Activated effector memory CD4-positive, alpha-beta T cell treated with anti-CD3 and anti-CD28 coated beads, Interleukin-2, amount 50 U/mL, for 16 hours (primary cell): ENCODE measurements at regions not wholly inside any gene's neighbourhood (a gene's known extent, or its start where the extent isn't known, plus 50 kb on each side); places are given as distances from the start of the nearest gene placed in this dataset.
"Not testable (repeated sequence)": the region's sequence is repeated elsewhere in the genome, so short reads cannot be mapped to it uniquely, and the experiment has no call there.

Source experiments
- DNase-seq: peaks from one replicate; pipeline ENCODE4 v3.0.0-alpha.2; 2020

DNA sequence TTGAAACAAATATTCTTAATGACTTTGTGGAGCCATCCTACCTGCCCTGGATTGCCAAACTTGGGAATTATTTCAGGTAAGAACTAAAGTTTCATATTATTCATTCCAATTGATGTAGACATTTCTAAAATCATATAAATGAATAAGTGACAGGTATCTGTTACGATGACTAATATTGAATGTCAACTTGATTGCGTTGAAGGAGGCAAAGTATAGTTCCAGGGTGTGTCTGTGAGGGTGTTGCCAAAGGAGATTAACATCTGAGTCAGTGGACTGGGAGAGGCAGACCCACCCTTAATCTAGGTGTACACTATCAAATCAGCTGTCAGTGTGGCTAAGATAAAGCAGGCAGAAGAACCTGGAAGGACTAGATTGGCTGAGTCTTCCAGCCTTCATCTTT lies 1688.4 kb upstream of the CDH9 start:
- DNase-seq: no peak

GRCh38 chr5:28725001-28725400 lies 1686.6 kb upstream of the CDH9 start:
- no peak for DNase-seq

DNA sequence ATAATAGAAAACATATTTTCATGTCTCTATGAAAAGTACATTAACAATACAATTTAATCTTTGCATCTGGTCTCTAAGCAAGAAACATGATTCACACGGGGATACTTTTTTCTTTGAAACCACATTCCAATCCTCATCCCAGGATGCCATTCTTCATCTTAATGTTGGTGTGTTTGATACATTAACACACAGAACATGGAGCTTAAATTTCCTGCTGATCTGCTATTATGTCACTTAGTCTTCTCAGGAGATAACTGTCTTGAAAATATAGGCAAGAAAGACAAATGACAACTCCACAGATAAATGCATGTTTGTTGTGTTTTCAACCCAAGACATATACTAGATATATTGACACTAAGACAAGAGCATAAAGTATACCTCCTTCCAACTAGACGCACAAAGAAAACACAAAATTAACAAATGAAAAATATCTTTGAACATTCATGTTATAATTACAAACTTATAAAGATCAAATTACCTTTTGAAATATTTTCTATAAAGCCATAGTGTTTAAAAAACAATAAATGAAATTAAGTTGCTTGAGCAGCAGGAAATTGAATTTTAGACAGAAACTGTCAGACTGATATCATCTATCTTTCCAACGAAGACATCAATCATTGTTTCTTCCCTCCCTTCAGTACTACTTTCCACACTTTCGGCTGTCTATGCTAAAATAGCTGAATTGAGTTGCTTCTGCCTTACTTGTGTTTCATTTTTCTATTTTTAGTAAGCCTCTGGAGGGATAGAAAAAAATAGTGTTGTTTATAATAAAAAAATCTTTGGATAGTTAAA lies 1676.7 kb upstream of the CDH9 start:
- DNase-seq: no peak

- no peak for DNase-seq
Measured at GRCh38 chr5:28710360-28710759, 1672.0 kb upstream of the CDH9 start.

- no peak for DNase-seq
Measured at GRCh38 chr5:28708472-28708871, 1670.1 kb upstream of the CDH9 start.

DNA sequence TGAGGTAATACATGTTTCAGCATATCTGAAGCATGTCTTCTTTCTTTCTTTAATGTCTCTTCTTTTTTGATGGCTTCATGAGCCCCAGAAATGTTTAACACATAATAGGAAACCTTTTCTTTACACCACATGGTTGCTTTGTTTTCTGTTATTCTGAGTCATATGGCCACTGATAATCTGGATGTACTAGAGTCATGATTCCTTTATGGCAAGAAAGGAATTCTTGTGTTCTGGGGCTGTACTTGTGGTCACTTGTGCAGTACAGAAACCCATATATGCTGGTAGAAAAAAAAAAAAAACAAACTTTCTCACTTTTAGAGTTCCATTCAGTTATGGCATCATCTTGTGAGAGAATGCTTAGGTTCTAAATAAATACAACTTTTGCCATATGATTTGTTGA lies 1669.3 kb upstream of the CDH9 start:
- DNase-seq: no peak

DNA sequence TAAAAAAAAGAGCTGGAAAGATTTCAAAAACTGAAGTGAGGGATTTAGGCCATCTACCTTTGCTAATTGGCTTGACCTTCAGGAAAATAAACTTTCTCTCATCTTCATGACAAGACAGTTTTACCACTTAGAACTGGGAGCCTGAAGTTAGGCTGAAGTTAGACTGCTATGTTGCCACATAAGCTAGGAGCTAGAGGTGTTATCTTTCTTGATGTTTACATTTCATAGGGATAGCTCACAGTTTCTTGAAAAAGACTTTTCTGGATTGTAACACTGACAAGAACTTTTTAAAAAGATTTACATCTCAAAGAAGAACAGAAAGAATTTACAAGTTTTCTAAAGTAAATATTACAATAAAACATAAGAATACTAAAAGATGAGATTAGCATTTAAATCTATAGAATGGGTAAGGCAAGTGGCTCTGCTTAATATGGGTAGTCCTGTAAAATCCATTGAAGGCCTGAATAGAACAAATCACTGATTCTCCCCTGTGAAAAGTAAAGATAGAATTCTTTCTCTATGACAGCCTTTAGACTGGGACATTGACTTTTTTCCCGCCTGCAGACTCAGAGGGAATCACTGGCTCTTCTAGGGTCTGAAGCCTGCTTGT lies 1665.4 kb upstream of the CDH9 start:
- no peak for DNase-seq

DNA sequence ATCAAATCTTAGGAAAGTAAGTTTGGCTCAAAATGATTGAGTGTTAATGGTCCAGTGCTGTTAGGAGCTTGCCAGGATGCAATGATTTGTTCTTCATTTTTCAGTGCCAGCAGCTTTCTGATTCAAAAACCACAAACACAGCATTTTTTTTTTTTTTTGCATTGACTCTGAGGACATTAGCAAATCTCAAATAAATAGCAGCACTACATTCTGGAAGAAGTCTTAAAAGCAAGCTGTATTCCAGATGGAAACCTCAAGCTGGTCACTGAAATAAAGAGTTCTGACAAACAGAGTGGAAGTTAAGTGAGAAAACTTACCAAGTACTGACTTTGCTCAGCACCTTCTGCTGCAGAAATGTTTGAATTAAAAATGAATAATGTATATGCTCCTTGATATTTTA lies 1653.1 kb upstream of the CDH9 start:
- no peak for DNase-seq

DNA sequence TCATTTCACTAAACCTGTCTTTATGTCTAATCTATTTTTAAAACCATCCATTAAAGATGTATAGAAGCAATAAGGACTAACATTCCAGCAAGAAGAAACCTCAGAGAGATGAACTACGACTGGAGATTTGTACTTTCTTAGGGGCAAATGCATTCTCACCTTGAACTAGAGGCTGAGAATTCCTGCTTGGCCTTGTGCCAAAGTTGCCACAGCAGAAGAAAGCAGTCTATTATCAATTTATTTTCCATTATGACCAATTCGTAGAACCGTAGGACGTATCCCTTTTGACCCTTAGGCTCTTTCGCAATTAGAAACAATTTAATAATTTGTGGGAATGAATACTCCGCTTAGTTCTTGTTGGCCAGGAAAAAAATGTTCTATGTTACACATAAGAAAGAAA lies 1647.4 kb upstream of the CDH9 start:
- no peak for DNase-seq

DNA sequence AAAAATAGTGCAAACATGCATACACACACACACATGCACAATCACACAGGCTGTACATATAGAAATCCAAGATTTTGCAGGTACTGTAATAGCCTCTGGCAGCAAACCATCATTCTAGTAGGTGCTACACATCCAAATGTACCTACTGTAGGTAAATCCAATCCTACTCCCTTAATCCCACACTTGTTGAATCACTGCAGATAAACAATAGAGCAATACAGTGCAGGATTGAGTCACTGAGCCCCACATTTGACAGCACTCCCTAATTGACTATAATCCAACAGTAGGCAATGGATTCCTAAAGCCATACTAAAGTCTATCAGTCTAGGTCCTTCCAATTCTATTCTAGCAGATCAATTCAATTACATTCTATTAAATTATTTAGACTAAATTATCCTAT lies 1640.5 kb upstream of the CDH9 start:
- no peak for DNase-seq

DNA sequence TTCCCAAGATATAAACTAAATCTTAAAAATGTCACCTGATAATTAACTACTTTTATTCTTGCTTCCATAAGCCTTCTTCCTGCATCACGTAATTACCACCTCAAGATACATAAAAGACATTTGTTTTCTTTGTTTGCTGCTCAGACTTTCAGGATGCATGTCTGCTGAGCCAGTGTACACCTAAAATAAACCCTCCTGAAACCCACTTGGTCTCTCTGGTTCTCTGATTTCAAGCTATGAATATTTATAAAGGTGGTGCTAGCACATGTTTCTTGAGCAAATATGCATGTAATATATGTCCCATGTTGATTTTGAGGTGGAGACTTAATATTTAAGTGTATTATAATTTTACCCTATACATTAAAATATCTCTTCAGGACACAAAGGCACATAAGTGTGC lies 1627.7 kb upstream of the CDH9 start:
- no peak for DNase-seq

GRCh38 chr5:28648108-28648507 lies 1609.7 kb upstream of the CDH9 start:
- DNase-seq: no peak

DNA sequence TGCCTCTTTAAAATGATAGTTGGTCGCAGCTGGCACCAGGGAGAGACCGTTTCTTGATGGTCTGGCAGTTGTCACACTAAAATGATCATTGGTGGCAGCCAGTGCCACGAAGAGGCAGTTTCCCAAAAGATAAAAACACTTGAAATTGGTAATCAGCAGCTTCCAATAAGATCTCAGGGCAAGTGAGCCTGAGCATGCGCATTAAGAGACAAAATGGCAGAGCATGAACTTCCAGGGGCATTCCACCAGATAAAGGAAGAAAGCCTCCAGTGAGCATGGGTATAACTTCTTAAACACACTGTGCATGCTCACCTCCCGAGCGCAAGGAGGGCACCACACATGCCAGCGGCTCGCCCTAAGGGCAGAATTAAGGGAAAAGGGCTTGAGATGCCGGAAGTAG lies 1594.2 kb upstream of the CDH9 start:
- no peak for DNase-seq

DNA sequence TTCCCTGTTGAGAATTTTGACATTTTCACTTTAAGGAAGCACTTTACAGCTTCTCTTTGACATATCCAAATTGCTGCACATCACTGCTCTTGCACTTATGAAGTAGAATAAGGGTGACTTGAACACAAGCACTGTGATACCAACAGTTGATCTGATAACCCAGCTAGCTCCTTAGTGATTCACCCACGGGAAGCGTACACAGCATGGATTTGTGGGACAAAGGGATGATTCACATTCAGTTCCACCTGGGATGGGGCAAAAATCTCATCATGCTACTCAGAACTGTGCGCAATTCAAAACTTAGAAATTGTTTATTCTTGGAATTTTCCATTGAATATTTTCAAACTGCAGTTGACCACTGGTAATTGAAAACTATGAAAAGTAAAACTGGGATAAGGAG lies 1565.5 kb upstream of the CDH9 start:
- no peak for DNase-seq

GRCh38 chr5:28602429-28602828 lies 1564.0 kb upstream of the CDH9 start:
- DNase-seq: no peak

- DNase-seq: not testable (repeated sequence)
Measured at GRCh38 chr5:28596707-28597106, 1558.3 kb upstream of the CDH9 start.

- no peak for DNase-seq
Measured at GRCh38 chr5:28580616-28581015, 1542.2 kb upstream of the CDH9 start.

GRCh38 chr5:28576022-28576421 lies 1537.6 kb upstream of the CDH9 start:
- no peak for DNase-seq

GRCh38 chr5:28575368-28575767 lies 1537.0 kb upstream of the CDH9 start:
- DNase-seq: no peak

DNA sequence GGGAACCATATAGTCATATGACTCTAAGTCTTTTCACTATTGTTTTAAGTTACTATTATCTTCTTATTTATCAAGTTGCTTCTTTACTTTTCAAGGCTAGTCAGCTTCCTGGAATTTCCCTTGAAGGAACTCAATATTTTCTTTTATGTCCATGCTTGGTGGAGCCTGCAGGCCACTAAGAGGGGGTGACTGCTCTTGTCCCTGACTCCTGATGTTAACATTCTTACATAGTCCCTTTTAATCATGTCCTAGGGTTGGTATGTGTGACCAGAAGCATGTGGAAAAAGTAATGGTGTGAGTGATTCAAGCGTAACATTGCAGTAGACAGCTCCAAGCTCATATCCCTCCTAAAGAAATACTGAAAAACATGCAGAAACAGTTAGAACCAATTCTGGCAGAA lies 1536.2 kb upstream of the CDH9 start:
- no peak for DNase-seq

DNA sequence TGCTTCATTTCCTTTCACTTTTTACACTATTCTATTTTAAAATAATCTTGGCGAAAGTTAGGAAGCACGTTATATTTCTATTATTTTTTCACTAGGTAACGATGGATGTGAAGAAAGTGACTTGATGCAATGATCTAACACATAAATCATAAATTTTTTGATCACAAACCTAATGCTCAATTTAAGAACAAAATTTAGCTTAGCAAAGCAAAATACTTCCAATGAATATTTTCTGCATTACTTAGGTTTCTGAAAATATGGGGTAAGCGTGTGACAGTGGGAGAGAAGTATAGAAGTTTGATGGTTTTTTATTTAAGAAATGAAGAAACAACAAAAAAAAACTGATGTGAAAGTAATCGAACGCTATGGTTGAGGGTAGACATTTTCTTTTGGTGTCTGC lies 1528.7 kb upstream of the CDH9 start:
- no peak for DNase-seq

DNA sequence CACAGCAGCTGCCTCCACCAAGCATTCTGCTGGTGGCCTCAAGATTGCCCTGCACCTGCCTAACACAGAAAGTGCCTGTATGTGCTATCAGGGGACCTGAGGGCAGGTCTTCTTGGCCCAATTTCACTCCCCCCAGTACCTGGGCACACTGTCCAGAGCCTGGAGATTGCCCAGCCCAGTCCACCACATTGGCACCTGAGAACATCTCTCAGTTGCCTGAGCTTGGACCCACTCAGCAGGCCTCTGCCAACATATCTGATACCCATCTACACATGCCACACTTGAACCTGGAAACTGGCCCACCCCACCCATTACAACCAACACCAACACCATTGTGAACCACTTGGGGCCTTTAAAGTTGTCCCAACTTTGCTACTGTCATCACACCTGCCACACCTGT lies 1523.1 kb upstream of the CDH9 start:
- no peak for DNase-seq

DNA sequence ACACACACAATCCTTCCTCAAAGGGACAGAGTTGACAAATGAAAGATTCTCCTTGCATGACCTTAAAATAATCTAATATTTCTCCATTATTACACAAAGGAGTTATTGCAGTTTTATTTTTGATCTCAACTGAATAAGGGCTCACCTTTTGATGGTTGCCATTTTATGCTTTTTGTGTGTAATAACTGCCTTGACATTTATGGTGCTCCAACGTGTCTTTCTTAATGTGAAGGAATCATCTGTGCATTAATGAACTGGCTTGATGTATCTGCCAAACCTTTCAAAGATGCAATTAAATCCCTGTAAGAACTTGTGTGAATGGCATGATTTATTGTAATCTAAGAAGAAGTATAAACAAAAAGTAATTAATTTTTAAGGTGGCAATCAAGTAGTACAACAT lies 1519.8 kb upstream of the CDH9 start:
- DNase-seq: no peak

GRCh38 chr5:28557114-28557513 lies 1518.7 kb upstream of the CDH9 start:
- no peak for DNase-seq

DNA sequence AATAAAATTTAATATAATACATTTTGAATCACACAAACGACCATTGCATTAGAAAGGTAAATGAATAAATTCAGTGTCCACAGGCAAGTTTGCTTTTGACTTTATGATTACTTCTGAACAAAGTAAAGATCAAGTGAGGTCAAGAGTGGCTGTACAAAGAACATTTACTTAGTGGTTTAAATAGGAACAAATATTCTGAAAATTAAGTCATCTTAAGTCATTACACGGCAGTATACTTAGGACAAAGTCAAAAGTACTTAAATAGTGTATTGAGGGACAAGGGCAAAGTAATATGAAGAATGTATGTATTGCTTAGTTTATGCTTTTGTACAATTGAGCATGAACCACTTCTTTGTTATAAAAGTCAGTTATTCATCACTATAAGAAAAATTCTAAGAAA lies 1511.2 kb upstream of the CDH9 start:
- DNase-seq: no peak
